Muscle of arm (tissue), 1 donor: ENCODE measurements at regions not wholly inside any gene's neighbourhood (a gene's known extent, or its start where the extent isn't known, plus 50 kb on each side); places are given as distances from the start of the nearest gene placed in this dataset.

Experiments used
- DNase-seq: peaks from one replicate; pipeline ENCODE4 v3.0.0-alpha.2; 2013

DNA sequence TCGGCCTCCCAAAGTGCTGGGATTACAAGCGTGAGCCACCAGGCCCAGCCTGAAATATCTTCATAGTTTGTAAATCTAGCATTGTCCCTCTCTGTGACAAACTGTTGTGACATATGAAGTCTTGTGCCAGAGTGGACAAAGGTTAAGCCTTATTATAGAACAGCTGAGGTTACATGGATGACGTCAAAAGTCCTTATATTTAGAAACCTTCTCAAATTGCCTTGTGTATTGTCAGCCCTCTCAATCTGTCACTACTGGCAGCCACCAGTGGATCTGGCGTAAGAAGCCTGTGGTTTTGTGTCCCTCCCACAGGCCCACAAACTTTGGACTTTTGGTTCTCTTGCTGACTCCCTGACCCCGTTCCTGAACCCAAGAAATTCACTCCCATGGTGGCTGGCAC, 79.4 kb upstream of the CCDC112 start:
- DNase-seq, result no peak

- no peak for DNase-seq
These were observed 77.8 kb upstream of the CCDC112 start for GRCh38 chr5:115374057-115374775.

DNA sequence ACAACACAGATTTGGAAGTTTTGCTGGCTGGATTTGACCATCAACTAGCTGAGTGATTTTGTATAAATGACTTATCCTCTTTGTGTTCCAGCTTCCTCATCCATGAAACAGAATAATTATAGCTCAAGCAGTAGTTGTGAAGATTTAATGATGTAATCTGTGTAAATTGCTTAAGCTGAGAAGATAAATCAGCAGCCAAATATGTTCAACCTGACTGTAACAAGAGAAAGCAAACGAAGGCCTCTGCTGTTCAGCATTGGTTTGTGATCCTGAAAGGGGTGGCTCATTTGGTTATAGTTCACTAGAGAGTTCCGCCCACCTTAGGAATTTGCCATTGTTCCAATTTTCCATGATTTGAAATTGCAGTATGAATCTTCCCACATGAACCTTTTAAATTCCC, 75.7 kb upstream of the CCDC112 start:
- peak; percentile 66 for DNase-seq

DNA sequence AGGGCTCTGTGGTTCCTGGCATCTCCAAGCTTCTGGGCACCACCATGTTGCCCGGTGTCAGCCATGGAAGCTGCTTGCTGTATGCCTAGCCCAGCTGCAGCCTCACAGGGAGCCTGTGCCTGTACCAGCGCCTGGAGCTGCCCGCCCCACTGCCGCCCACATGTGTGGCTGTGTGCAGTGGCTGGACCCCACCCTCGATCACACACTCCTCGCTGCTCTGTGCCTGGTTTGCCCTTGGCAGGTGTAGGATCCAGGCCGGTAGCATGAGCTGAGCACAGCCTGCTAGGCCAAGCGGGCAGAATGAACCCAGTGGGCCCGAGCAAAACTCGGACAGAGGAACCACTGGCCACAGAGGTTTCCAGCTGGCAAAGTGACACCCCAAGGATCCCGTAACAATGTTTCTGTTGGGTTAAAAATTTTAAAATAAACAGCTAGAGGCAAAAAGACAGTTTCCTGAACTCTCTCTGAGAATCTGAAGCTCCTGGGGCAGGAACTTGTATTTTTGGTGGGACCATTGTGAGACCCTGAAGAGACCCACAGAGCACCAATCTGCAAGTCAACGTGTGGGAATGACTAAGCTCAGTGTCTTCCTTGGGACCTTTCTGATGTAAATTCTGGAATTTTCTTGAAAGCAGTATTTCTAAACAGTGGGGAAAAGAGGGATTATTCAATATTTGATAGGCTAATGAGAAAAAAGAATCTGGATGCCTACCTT, 73.1 kb upstream of the CCDC112 start:
- no peak for DNase-seq

DNA sequence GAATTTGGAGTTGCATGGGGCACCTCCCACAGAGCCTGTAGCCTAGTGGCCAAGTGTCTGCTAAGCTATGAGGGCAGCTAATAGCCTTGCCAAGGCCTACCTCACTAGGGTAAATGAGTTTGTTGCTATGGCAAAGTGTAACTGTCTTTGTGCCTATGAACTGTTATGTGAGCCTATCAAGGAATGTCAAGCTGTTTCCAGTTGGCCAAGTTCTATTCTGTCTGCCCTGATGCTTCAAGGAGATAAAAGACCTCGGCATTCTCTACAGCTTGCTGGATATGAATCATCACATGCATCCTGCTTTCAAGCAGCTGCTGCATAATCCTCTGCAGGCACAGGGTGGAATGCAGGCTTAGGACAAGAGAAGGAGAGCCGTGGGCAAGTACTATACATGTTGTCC, 69.8 kb upstream of the CCDC112 start:
- peak; percentile 34 for DNase-seq

- DNase-seq, result no peak
These were observed 67.4 kb upstream of the CCDC112 start for GRCh38 chr5:115363879-115364278.

GRCh38 chr5:115360046-115360685, 63.7 kb upstream of the CCDC112 start:
- no peak for DNase-seq

DNA sequence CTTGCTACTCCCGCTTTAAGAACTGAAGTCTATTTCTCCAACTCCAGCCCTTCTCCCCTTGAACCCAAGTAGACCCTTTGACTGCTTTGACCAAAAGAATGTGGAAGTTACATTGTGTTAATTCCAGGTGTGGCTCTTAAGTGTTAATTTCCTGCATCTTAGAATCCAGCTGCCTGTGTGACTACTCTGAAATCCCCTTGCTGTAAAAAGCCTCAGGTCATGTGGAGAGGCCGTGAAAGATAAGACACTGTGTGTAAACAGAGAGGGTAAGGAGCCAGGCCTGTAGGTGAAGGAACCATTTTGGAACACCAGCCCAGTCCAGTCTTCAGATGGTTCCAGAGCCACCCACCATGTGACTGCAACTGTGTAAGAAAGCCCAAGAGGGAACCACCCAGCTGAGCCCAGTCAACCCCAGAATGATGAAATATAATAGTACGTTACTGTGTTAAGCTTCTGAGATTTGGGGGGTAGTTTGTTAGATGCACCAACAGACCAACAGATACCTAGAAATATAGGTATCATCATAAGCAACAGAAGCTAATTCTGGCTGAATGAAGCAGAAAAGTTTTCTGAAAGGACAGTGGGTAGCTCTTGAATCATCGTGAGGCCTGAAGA, 59.4 kb upstream of the CCDC112 start:
- no peak for DNase-seq

- DNase-seq, result no peak
These were observed 58.6 kb upstream of the CCDC112 start for GRCh38 chr5:115355095-115355494.

DNA sequence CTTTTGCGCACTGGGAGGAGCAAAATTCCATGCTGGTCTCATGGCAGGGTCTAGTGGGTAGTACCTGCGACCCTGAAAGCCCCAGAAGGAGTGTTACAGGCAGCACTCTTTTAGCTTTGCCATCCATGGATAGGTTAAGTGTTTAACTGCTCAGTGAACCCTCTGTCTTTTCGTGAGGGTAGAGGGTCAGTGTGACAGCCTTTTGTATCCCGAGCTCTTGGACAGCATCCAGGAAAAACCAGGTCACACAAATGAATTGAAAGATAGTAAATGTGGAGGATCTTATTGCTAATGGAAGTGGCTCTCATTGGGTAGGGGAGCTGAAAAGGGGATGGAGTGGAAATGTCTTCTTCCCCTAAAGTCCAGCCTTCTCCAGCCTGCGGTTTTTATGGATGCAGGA, 57.8 kb upstream of the CCDC112 start:
- DNase-seq, result no peak

DNA sequence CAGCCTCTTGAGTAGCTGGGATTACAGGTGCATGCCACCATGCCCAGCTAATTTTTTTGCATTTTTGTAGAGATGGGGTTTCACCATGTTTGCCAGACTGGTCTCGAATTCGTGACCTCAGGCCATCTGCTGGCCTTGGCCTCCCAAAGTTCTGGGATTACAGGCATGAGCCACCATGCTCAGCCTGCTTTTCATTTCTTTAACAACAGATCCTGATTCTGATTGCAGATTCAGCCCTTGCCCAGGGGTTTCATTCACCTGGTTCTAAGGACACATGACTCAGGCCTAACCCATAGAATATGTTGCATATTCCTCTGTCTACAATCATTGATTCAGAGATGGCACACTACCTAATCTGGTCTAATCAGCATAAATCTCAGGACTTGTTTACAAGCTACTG, 56.1 kb upstream of the CCDC112 start:
- DNase-seq, result no peak

DNA sequence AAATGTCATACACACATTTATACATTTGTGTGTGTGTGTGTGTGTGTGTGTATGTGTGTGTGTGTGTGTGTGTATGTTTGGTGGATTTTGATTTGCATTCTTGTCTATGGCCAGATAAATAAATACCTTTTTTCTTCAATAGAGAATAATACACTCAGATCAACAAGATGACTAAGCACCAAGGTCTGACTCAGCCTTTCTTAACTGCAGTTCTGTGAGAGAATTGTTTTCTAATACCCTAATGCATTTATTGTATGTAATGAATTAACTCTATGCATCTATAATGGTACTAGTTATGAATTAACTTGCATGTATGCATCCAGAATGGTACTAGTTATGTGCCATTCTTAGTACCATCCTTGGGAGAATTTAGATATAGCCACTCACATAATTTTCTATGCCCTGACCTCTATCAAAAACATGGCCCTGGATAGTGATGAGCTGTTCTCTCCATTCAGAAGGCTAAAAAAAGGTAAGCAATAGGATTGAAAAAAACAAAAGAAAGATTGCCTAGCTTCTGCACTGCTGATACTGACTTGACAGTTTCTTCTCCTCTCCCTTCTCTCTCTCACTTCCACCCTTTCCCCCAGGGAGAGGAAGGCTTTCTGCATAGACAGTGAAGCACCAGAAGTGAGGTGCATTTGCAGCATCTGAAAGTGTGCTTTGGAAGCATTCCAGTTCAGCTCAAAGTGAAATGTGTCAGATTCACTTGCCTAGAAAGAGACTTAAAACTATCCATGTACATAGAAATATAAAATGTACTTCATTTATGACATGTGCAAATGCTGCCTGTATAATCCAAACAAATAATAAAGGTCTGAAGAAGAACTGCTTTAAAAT, 55.1 kb upstream of the CCDC112 start:
- DNase-seq, result no peak

- DNase-seq, result no peak
These were observed 54.4 kb upstream of the CCDC112 start for GRCh38 chr5:115350894-115351293.

DNA sequence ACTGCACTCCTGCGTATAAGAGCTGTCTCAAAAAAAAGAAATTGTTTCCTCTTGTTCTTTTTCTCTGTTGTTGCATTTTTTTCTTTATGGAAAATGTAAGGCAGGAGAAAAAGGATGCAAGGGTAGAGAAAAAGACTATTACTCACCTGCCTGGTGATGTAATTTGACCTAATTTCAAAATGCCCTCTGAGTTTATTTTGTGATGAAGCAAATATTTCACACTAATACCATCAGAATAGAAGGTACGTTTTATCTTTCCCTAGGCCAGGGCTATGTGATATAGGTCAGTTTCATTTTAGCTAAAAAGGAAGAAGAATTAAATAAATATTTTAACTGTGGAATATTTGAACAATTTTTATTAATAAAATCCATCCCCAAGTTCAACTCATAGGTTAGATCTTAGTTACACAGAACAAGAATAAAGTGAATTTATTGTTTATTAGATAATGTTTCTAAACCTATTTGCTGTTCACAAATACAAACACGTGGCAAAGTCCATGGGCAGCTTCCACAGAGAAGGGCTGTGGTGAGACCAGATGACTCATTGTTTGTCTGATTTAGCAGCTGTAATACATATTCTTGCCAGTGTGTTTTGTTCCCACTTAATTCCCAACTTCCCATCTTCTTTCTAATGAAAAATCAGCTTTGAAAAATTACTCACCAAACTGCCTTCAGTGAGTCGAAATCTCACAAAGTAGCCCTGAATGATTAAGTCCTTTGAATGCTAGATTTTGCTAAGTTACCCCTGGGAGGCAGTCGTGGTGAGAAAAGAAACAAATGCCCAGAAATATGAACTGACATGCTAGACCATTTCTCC, 52.8 kb upstream of the CCDC112 start:
- peak; percentile 12 for DNase-seq

GRCh38 chr5:115348175-115348574, 51.7 kb upstream of the CCDC112 start:
- no peak for DNase-seq
